B cell (primary cell): ENCODE measurements at regions not wholly inside any gene's neighbourhood (a gene's known extent, or its start where the extent isn't known, plus 50 kb on each side); places are given as distances from the start of the nearest gene placed in this dataset.

Source experiments
- ATAC-seq: fragments of 200-7000 bp; cut with Tn5 transposase; one replicate; pipeline ENCODE4 v1.10.0; 2021; ENCODE audit warnings: low read depth, mild to moderate bottlenecking, moderate number of reproducible peaks, moderate library complexity
- CTCF ChIA-PET: fragments of 350-600 bp; sonication (Branson Sonifier 250); formaldehyde crosslinking; loops from one replicate; lab custom pipeline; 2021; ENCODE audit warnings: antibody characterized with exemption, inconsistent platforms; lab: Charles Lee
- POLR2A ChIA-PET: fragments of 350-600 bp; sonication (Branson Sonifier 250); formaldehyde crosslinking; loops from one replicate; lab custom pipeline; 2021; ENCODE audit warnings: antibody characterized with exemption; lab: Charles Lee
- DNase-seq: peaks from one replicate; pipeline ENCODE4 v3.0.0; 2013
- H2AFZ ChIP-seq: 2 replicates; pipeline ENCODE4 v1.6.1; 2012; ENCODE audit warnings: mild to moderate bottlenecking, low read depth, low read length; ENCODE audit not compliant: insufficient read depth, poor library complexity, severe bottlenecking
- H3K27ac ChIP-seq, 2 donors: 1 replicate in 1 of 2; 2 replicates in 1 of 2; pipeline ENCODE4 v1.5.1; 2012 to 2013; ENCODE audit warnings: low read length in 2 of 2, mild to moderate bottlenecking in 2 of 2, moderate library complexity in 1 of 2
- H3K27me3 ChIP-seq, 4 experiments: fragments of 200-600 bp in 1 of 4; sonication (generic) in 1 of 4; replicated peaks in 1 of 4; 1 replicate in 2 of 4; 2 replicates in 2 of 4; pipeline versions ENCODE4 v1.6.1 to v1.7.0; 2013 to 2016; ENCODE audit warnings: low read length in 3 of 4, mild to moderate bottlenecking in 2 of 4, mixed read lengths in 1 of 4, moderate library complexity in 1 of 4; ENCODE audit not compliant: insufficient read depth in 4 of 4, control insufficient read depth in 3 of 4; ENCODE audit errors: control extremely low read depth in 1 of 4
- H3K36me3 ChIP-seq, 2 experiments: replicated peaks in 1 of 2; 1 replicate in 1 of 2; 2 replicates in 1 of 2; pipeline versions ENCODE4 v1.6.1 to v1.7.1; 2013; ENCODE audit warnings: low read length in 1 of 2; ENCODE audit not compliant: insufficient read depth in 2 of 2, control insufficient read depth in 1 of 2; ENCODE audit errors: control extremely low read depth in 1 of 2, extremely low read depth in 1 of 2
- H3K4me1 ChIP-seq, 2 donors: fragments of 200-600 bp in 1 of 2; sonication (generic) in 1 of 2; 1 replicate in 1 of 2; 2 replicates in 1 of 2; pipeline versions ENCODE4 v1.5.1 to v1.6.1; 2013 to 2017; ENCODE audit warnings: low read length in 2 of 2; ENCODE audit not compliant: control insufficient read depth in 2 of 2, insufficient read depth in 2 of 2
- H3K4me2 ChIP-seq: replicated peaks from 2 replicates; pipeline ENCODE3; 2012; ENCODE audit warnings: mild to moderate bottlenecking, low read depth, low read length; ENCODE audit not compliant: poor library complexity, severe bottlenecking
- H3K4me3 ChIP-seq, 5 experiments: fragments of 200-600 bp in 1 of 5; sonication (generic) in 1 of 5; 1 replicate in 3 of 5; 2 replicates in 2 of 5; pipeline versions ENCODE4 v1.5.1 to v1.7.0; 2011 to 2016; ENCODE audit warnings: low read length in 4 of 5, mild to moderate bottlenecking in 4 of 5, low read depth in 2 of 5, control low read depth in 1 of 5, moderate library complexity in 1 of 5; ENCODE audit not compliant: insufficient read depth in 1 of 5; ENCODE audit errors: control extremely low read depth in 1 of 5, extremely low read depth in 1 of 5
- H3K79me2 ChIP-seq: fragments of 200-600 bp; sonication (generic); one replicate; pipeline ENCODE4 v1.6.0; 2016; ENCODE audit warnings: low read length; ENCODE audit not compliant: control insufficient read depth, insufficient read depth
- H3K9ac ChIP-seq: fragments of 200-600 bp; sonication (generic); 2 replicates; pipeline ENCODE4 v1.6.1; 2017; ENCODE audit warnings: mild to moderate bottlenecking, low read length, moderate library complexity
- H3K9me3 ChIP-seq, 3 donors: one replicate each; pipeline versions ENCODE4 v1.6.1 to v1.7.1; 2013; ENCODE audit warnings: low read length in 2 of 3; ENCODE audit not compliant: control insufficient read depth in 2 of 3, insufficient read depth in 1 of 3; ENCODE audit errors: control extremely low read depth in 1 of 3
- H4K20me1 ChIP-seq: 2 replicates; pipeline ENCODE4 v1.6.0; 2012; ENCODE audit warnings: mild to moderate bottlenecking, low read length; ENCODE audit not compliant: insufficient read depth, control insufficient read depth, poor library complexity, severe bottlenecking
- H3K27ac Mint-ChIP-seq: one replicate; pipeline ENCODE4 v1.8.0; 2021; ENCODE audit warnings: mixed read lengths
- H3K27me3 Mint-ChIP-seq: one replicate; pipeline ENCODE4 v1.8.0; 2021; ENCODE audit warnings: mixed read lengths
- H3K4me1 Mint-ChIP-seq: one replicate; pipeline ENCODE4 v1.8.0; 2021; ENCODE audit warnings: mixed read lengths
- H3K4me3 Mint-ChIP-seq: one replicate; pipeline ENCODE4 v1.8.0; 2021; ENCODE audit warnings: mixed read lengths
- H3K9me3 Mint-ChIP-seq: one replicate; pipeline ENCODE4 v1.8.0; 2022; ENCODE audit warnings: mixed read lengths; ENCODE audit not compliant: insufficient read depth
- CTCF ChIP-seq: fragments of 200-600 bp; IDR thresholded peaks from one replicate; pipeline ENCODE4 v1.8.0; 2022; ENCODE audit warnings: antibody characterized with exemption, mild to moderate bottlenecking
- EZH2 ChIP-seq: IDR thresholded peaks from 2 replicates; pipeline ENCODE4 v1.6.1; 2012; ENCODE audit warnings: borderline replicate concordance, low read depth, mild to moderate bottlenecking, moderate library complexity, low read length; ENCODE audit not compliant: insufficient read depth, poor library complexity, severe bottlenecking
- WGBS: methylation state at CpG from one replicate; pipeline ENCODE4 v1.1.5; 2013; ENCODE audit warnings: missing lambda C conversion rate; ENCODE audit not compliant: insufficient coverage; 5-methylcytosine and 5-hydroxymethylcytosine counted together
- intact Hi-C: fragments of 100-400 bp; cut with micrococcal nuclease; formaldehyde crosslinking; loops from one replicate; pipeline ENCODE4 v1.10.0; 2022

GRCh38 chr7:15967121-15967520, 280.6 kb upstream of the MEOX2 start:
- POLR2A ChIA-PET = no interaction called here

GRCh38 chr7:15963206-15963605, 276.7 kb upstream of the MEOX2 start:
- no peak overlapping the region for H3K4me3 Mint-ChIP-seq
- no peak overlapping the region for H2AFZ ChIP-seq
- no peaks in the 10 kb centered on the region for H3K27me3 ChIP-seq
- ATAC-seq (no peak), DNase-seq (no peak)
- TF ChIP-seq EZH2 (no peak), CTCF (no peak)
- ChIA-PET POLR2A (no interaction called here), CTCF (no interaction called here)
- H3K9me3 ChIP-seq = no peaks in the 10 kb centered on the region
- no peaks in the 10 kb centered on the region for H3K79me2 ChIP-seq
- H3K4me3 ChIP-seq = no peak overlapping the region
- no peaks in the 10 kb centered on the region for H3K36me3 ChIP-seq
- H3K9me3 Mint-ChIP-seq = peaks cover 2% of the 10 kb centered on the region
- H3K27ac ChIP-seq = no peak overlapping the region
- H3K4me1 Mint-ChIP-seq = no peaks in the 10 kb centered on the region
- H4K20me1 ChIP-seq = no peaks in the 10 kb centered on the region
- no peak overlapping the region for H3K27ac Mint-ChIP-seq
- intact Hi-C loops = no loop called here
- 13% methylated on average over 1 of the region's 3 CpGs for WGBS
- H3K4me1 ChIP-seq = no peaks in the 10 kb centered on the region
- H3K9ac ChIP-seq = no peak overlapping the region
- no peak overlapping the region for H3K4me2 ChIP-seq
- H3K27me3 Mint-ChIP-seq = no peaks in the 10 kb centered on the region

More at GRCh38 chr7:15967121-15967520, 280.6 kb upstream of the MEOX2 start:
- no peaks in the 10 kb centered on the region for H3K4me1 ChIP-seq
- Mint-ChIP-seq H3K27ac (no peak overlapping the region), H3K9me3 (no peaks in the 10 kb centered on the region), H3K4me1 (no peaks in the 10 kb centered on the region), H3K4me3 (no peak overlapping the region), H3K27me3 (no peaks in the 10 kb centered on the region)
- no peak for DNase-seq
- no peak for ATAC-seq
- no peaks in the 10 kb centered on the region for H3K27me3 ChIP-seq
- WGBS = no CpG with 5 or more reads among the region's 2 CpGs
- H3K36me3 ChIP-seq = no peaks in the 10 kb centered on the region
- no peaks in the 10 kb centered on the region for H3K79me2 ChIP-seq
- intact Hi-C loops = no loop called here
- no peaks in the 10 kb centered on the region for H4K20me1 ChIP-seq
- H3K4me2 ChIP-seq = no peak overlapping the region
- no peaks in the 10 kb centered on the region for H3K9me3 ChIP-seq
- CTCF ChIA-PET = no interaction called here
- TF ChIP-seq EZH2 = no peak
- TF ChIP-seq CTCF = no peak
- H2AFZ ChIP-seq = no peak overlapping the region
- H3K9ac ChIP-seq = no peak overlapping the region
- no peak overlapping the region for H3K27ac ChIP-seq
- H3K4me3 ChIP-seq = no peak overlapping the region
